Naive B cell (primary cell): ENCODE measurements at regions not wholly inside any gene's neighbourhood (a gene's known extent, or its start where the extent isn't known, plus 50 kb on each side); places are given as distances from the start of the nearest gene placed in this dataset.

Experiments
- ATAC-seq, 2 donors: fragments of 150-1000 bp; cut with Tn5 transposase; 2 replicates each; pipeline ENCODE4 v1.10.0; 2021; ENCODE audit warnings: low read depth in 2 of 2, mild to moderate bottlenecking in 2 of 2, moderate library complexity in 2 of 2
- DNase-seq: peaks from one replicate; pipeline ENCODE4 v3.0.0; 2022
- H3K27ac Mint-ChIP-seq, 6 donors: one replicate each; pipeline ENCODE4 v1.8.0; 2020 to 2022; ENCODE audit warnings: mild to moderate bottlenecking in 6 of 6, mixed read lengths in 6 of 6, moderate library complexity in 5 of 6, inconsistent platforms in 2 of 6
- H3K27me3 Mint-ChIP-seq, 3 donors: one replicate each; pipeline ENCODE4 v1.8.0; 2021 to 2022; ENCODE audit warnings: mixed read lengths in 3 of 3, mild to moderate bottlenecking in 1 of 3
- H3K36me3 Mint-ChIP-seq, 2 donors: one replicate each; pipeline ENCODE4 v1.8.0; 2020 to 2022; ENCODE audit warnings: mixed read lengths in 2 of 2, inconsistent platforms in 1 of 2, mild to moderate bottlenecking in 1 of 2
- H3K4me1 Mint-ChIP-seq, 3 donors: one replicate each; pipeline ENCODE4 v1.8.0; 2020 to 2022; ENCODE audit warnings: mixed read lengths in 3 of 3, inconsistent platforms in 1 of 3, mild to moderate bottlenecking in 1 of 3, moderate library complexity in 1 of 3
- H3K4me3 Mint-ChIP-seq, 8 donors: one replicate each; pipeline ENCODE4 v1.8.0; 2020 to 2022; ENCODE audit warnings: mild to moderate bottlenecking in 8 of 8, mixed read lengths in 8 of 8, moderate library complexity in 8 of 8, inconsistent platforms in 2 of 8
- H3K9me3 Mint-ChIP-seq, 7 donors: one replicate each; pipeline ENCODE4 v1.8.0; 2020 to 2022; ENCODE audit warnings: mixed read lengths in 7 of 7, mild to moderate bottlenecking in 5 of 7, inconsistent platforms in 2 of 7, moderate library complexity in 1 of 7

DNA sequence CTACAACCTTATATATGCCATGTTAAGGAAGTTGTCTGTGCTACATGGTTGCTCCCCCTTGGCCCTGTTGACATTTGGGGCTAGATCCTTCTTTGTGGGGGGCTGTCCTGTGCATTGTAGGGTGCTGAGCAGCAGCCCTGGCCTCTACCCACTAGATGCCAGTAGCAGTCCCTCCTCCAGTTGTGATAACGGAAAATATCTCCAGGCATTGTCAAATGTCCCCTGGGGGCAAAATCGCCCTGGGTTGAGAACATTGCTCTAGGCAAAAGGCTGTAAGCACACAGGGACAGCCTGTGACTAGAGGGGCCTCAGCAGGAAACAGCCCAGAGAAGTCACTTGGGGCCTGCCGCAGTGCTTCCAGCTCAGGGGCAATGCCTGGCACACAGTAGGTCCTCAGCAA is 1100.3 kb downstream of the BCL11B start:
- DNase-seq: no peak
- no peaks in the 10 kb centered on the region for H3K4me1 Mint-ChIP-seq
- ATAC-seq: no peak

DNA sequence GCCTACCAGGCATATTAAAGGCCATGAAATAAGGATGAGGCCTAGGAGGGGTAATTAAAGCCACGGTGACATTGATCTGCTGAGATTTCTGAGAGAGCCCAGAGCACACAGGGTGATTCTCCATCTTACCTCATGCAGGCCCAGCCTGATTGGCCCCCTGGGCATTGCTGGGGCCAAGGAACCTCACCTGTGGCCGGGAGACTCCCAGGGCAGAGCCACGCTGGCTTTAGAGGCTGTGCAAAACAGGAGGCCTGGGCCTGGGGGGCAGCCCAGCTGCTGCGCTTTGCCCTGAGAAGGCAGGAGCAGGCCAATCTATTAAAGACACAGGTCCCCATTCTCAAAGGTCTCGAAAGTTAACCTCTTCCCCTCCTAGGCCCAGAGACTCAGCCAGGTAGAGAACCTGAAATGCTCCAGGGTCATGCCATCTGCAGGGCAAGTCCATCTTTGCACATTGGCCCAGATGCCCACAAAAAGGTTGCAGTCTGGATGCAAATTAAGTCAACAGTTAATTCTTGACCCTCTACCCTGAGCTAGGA is 1099.7 kb downstream of the BCL11B start:
- Mint-ChIP-seq H3K27me3 (peaks cover 0 to 7% (median 0%) of the 10 kb centered on the region in 3 donors), H3K4me1 (no peaks in the 10 kb centered on the region), H3K27ac (no peak overlapping the region), H3K4me3 (no peak overlapping the region), H3K36me3 (no peaks in the 10 kb centered on the region), H3K9me3 (peaks cover 0 to 9% (median 0%) of the 10 kb centered on the region in 7 donors)
- ATAC-seq (no peak), DNase-seq (no peak)

More for the DNA sequence above, 1100.3 kb downstream of the BCL11B start:
- Mint-ChIP-seq H3K36me3 (no peaks in the 10 kb centered on the region), H3K4me3 (peak overlapping the region in 1 of 8 donors; percentile 30), H3K27me3 (peaks cover 0 to 7% (median 0%) of the 10 kb centered on the region in 3 donors), H3K27ac (no peak overlapping the region), H3K9me3 (peaks cover 0 to 9% (median 0%) of the 10 kb centered on the region in 7 donors)

DNA sequence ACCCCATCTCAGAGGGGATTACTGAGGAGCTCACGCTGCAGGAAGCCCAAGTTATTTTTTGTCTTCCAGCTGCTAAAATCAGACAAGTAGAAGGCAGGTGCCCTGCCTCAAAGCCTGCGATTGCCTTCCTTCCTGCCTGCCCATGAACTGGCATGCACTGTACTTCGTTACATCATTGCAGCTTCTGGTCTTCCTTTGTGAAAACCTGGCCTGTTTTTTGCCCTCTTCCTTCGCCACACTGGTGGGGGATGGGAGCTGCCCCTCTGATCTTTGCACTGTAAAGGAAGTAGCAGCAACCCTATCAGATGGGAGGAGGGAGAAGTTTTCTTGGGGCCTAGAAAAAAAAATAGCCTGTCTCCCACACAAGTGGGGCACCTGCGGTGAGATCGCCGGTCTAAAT is 1098.7 kb downstream of the BCL11B start:
- no peak overlapping the region for H3K4me3 Mint-ChIP-seq
- no peak for ATAC-seq
- H3K27me3 Mint-ChIP-seq: peaks cover 0 to 7% (median 0%) of the 10 kb centered on the region in 3 donors
- H3K4me1 Mint-ChIP-seq: no peaks in the 10 kb centered on the region
- H3K27ac Mint-ChIP-seq: no peak overlapping the region
- H3K36me3 Mint-ChIP-seq: no peaks in the 10 kb centered on the region
- peaks cover 0 to 6% (median 0%) of the 10 kb centered on the region in 7 donors for H3K9me3 Mint-ChIP-seq
- DNase-seq: no peak

DNA sequence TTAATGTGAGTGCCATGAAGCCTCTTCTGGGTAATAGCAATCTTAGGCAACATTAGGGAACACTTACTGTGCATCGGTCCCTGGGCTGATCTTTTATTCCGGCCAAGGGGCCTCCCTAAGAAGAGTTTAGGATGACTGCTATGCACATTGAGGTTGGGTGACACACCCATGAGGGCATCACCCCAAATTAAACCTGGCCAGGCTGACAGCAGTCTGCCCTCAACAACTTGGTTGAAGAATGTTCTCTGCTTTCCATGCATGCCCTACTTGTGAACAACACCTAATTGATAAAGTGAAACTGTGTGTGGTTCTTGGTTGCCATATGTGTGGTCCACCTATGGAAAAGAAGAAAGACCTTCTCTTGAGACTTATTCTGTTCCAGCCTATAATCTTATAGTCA is 1098.0 kb downstream of the BCL11B start:
- H3K27ac Mint-ChIP-seq: no peak overlapping the region
- ATAC-seq: no peak

DNA sequence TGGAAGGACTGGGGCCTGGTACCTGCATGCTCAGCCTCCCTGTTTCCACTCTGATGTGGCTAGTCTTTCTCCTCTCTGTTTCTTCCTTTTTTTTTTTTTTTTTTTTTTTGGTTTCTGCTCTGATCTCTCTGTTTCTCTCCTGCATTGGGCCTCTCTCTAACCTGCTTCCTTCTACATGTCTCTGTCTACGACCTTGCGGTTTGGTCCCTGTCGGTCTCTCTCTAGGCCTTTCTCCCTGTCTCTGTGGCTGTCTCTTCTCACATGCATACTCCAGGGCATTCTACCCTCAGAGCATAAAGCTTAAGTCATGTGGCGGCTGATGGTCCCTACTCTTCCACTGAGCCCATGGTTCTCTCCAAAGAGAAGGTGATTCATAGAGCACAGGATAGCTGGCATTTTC is 1096.6 kb downstream of the BCL11B start:
- no peak overlapping the region for H3K27ac Mint-ChIP-seq

More for the DNA sequence above, 1098.0 kb downstream of the BCL11B start:
- Mint-ChIP-seq H3K4me1 (no peaks in the 10 kb centered on the region), H3K9me3 (peaks cover 0 to under 1% (median 0%) of the 10 kb centered on the region in 7 donors), H3K4me3 (no peak overlapping the region), H3K27me3 (peaks cover 0 to 6% (median 0%) of the 10 kb centered on the region in 3 donors), H3K36me3 (no peaks in the 10 kb centered on the region)
- DNase-seq: no peak

DNA sequence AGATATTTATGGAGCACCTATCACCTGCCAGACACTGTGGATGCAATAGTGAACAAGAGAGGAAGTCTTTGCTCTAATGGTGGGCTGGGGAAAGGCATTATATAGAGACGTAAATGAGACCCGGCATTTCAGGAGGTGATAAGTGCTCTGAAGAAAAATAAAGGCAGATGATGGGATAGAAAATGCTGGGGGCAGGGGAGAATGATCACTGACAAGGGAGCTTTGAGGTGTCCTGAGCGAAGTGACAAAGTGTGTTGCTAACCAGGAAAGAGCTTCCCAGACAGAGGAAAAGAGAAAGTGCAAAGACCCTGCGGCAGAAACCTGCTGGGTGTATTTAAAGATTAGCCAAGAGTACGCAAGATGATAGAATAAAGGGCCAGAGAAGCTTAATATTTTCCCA is 1096.1 kb downstream of the BCL11B start:
- DNase-seq (no peak), ATAC-seq (no peak)
- no peaks in the 10 kb centered on the region for H3K4me1 Mint-ChIP-seq
- no peak overlapping the region for H3K4me3 Mint-ChIP-seq
- no peak overlapping the region for H3K27ac Mint-ChIP-seq
- H3K27me3 Mint-ChIP-seq: no peaks in the 10 kb centered on the region
- no peaks in the 10 kb centered on the region for H3K9me3 Mint-ChIP-seq
- H3K36me3 Mint-ChIP-seq: no peaks in the 10 kb centered on the region

More for the DNA sequence above, 1096.6 kb downstream of the BCL11B start:
- no peak for ATAC-seq
- no peak for DNase-seq
- no peaks in the 10 kb centered on the region for H3K4me1 Mint-ChIP-seq
- no peaks in the 10 kb centered on the region for H3K27me3 Mint-ChIP-seq
- no peaks in the 10 kb centered on the region for H3K9me3 Mint-ChIP-seq
- no peak overlapping the region for H3K4me3 Mint-ChIP-seq
- H3K36me3 Mint-ChIP-seq: no peaks in the 10 kb centered on the region

DNA sequence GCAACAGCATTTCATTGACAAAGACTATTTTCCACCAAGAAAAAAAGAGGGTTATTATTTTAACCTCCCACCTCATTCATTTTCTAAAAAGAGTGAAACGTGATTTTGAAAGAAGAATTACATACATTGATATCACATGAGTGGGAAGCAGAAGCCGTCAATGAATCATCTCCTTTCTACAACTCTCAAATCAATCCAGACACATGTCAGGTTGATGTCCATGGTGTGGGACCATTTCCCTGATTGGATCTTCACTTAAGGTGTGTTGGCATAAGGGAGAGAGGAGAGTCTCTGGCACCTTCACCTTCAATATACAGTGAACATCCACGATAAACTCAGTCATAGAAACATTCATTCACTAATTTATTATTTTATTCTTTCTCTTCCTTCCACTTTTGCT is 1095.1 kb downstream of the BCL11B start:
- DNase-seq (no peak), ATAC-seq (no peak)
- H3K27me3 Mint-ChIP-seq: no peaks in the 10 kb centered on the region
- no peak overlapping the region for H3K4me3 Mint-ChIP-seq
- no peak overlapping the region for H3K27ac Mint-ChIP-seq
- H3K4me1 Mint-ChIP-seq: no peaks in the 10 kb centered on the region
- H3K36me3 Mint-ChIP-seq: no peaks in the 10 kb centered on the region
- no peaks in the 10 kb centered on the region for H3K9me3 Mint-ChIP-seq

DNA sequence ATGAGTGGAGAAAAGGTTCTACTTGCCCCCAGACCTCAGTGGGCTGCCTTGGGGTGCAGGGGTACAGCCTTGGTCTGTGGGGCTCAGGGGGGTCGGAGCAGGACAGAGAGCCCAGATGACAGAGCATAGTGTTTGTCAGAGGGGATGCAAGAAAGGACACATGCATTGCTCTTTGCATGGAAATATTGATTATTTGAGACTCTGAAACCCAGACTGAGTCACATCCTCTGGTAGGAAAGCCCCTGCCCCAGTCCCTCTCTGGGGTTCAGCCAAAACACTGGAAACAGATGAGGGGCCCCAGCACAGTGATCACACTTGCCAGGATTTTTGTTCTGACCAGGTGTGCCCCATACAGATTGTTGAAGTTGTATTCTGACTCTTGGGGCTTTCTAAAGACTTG is 1094.4 kb downstream of the BCL11B start:
- Mint-ChIP-seq H3K27me3 (no peaks in the 10 kb centered on the region), H3K4me3 (no peak overlapping the region), H3K9me3 (no peaks in the 10 kb centered on the region), H3K36me3 (no peaks in the 10 kb centered on the region), H3K27ac (no peak overlapping the region), H3K4me1 (no peaks in the 10 kb centered on the region)
- DNase-seq: no peak
- no peak for ATAC-seq

DNA sequence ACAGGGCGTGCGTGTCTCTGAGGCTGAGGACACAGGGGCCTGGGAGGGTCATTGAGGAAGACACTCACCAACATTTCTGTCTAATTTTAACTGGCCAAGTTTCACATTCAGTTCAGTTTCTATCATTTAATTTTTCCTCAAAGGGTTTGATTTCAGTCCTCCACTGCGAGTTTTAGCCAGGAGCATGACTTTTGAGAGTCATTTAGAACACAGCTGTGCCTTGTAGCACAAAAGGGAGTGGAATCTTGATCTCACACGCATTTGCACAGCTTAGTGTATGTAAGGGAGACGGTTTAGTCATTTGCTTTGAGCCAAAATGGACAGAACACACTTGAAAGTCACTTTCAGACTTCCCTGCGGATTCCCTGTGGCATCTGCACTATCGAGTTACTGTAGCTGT is 1090.8 kb downstream of the BCL11B start:
- ATAC-seq (no peak), DNase-seq (no peak)
- peak overlapping the region in 1 of 8 donors; percentile 17 for H3K4me3 Mint-ChIP-seq
- no peak overlapping the region for H3K27ac Mint-ChIP-seq
- peaks cover 0 to 9% (median 3%) of the 10 kb centered on the region in 3 donors for H3K27me3 Mint-ChIP-seq
- peaks cover 0 to 4% (median 0%) of the 10 kb centered on the region in 7 donors for H3K9me3 Mint-ChIP-seq
- H3K36me3 Mint-ChIP-seq: no peaks in the 10 kb centered on the region
- no peaks in the 10 kb centered on the region for H3K4me1 Mint-ChIP-seq

DNA sequence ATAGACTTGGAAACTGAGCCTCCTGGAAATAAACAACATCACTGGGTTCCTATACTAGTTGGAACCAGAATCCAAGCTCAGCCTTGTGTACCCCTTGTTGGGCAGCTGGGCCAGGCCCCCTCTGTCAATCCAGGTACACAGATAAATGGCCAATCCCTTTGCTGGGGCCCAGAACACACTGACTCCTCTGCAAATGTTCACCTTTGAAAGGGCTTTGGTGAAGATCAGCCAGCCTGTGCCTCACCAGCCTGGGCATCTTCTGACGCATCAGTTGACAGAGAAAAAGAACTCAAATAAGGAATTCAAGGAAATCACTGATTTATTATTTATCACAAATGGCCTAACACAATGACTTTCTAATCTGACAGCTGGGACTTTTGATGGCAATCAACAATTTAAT is 1090.2 kb downstream of the BCL11B start:
- no peaks in the 10 kb centered on the region for H3K4me1 Mint-ChIP-seq
- peaks cover 0 to 4% (median 0%) of the 10 kb centered on the region in 7 donors for H3K9me3 Mint-ChIP-seq
- H3K27me3 Mint-ChIP-seq: peaks cover 0 to 9% (median 3%) of the 10 kb centered on the region in 3 donors
- H3K27ac Mint-ChIP-seq: no peak overlapping the region
- H3K4me3 Mint-ChIP-seq: no peak overlapping the region
- no peaks in the 10 kb centered on the region for H3K36me3 Mint-ChIP-seq
- ATAC-seq: no peak
- DNase-seq: no peak

DNA sequence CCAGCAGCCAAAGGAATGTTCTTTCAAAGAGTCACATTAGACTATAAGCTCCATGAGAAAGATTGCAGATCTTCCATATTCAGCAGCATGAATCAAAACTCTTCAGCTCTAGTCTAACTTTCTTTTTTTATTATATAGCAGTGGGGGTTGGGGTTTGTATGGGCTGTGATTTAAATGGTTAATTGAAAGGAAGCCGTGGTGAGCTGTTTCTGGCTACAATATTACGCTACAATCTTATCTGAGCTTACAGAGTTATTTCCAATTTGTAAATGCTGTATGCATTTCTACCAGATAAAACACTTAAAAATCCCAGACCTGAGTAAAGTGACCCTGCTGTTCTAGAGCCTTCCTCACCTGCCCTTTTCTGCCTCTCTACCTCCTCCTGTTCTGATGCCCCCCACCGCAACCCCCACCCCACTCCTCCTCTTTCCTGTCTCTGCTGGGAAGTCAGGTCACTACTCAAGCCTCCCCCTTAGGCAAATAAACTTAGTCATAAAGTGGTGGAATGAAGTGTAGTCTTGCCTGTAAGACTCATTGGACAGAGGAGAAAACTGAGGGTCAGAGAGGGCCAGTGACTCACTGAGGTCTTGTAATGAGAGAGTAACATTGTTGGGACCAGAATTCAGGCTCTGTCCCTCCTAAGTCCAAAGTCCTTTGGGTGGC is 1089.5 kb downstream of the BCL11B start:
- Mint-ChIP-seq H3K9me3 (peaks cover 0 to 4% (median 0%) of the 10 kb centered on the region in 7 donors), H3K27ac (no peak overlapping the region), H3K27me3 (peaks cover 0 to 9% (median 3%) of the 10 kb centered on the region in 3 donors), H3K4me1 (no peaks in the 10 kb centered on the region), H3K4me3 (no peak overlapping the region), H3K36me3 (no peaks in the 10 kb centered on the region)
- DNase-seq (no peak), ATAC-seq (no peak)

DNA sequence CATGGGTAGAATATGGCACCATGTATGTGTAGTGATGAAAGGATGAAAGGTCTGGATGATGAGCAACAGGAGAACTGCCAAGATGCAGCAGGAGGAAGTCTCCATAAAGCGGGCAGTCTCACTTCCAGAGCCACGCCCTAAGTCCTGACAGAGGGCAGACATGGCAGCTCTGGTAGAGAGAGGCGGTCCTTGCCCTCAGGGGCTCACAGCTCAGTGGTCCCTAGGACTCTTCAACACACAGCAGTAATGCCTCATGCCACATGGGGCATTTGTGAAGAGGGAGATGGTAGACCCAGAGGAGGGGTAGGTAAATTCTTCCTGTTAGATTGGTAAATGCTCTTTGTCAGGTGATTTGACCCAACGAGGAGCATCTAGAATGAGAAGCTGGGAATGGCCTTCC is 1088.4 kb downstream of the BCL11B start:
- peaks cover 0 to 9% (median 3%) of the 10 kb centered on the region in 3 donors for H3K27me3 Mint-ChIP-seq
- DNase-seq (no peak), ATAC-seq (no peak)
- H3K9me3 Mint-ChIP-seq: peaks cover 0 to 4% (median 0%) of the 10 kb centered on the region in 7 donors
- H3K27ac Mint-ChIP-seq: no peak overlapping the region
- H3K4me1 Mint-ChIP-seq: no peaks in the 10 kb centered on the region
- H3K4me3 Mint-ChIP-seq: peak overlapping the region in 1 of 8 donors; percentile 7
- H3K36me3 Mint-ChIP-seq: no peaks in the 10 kb centered on the region

DNA sequence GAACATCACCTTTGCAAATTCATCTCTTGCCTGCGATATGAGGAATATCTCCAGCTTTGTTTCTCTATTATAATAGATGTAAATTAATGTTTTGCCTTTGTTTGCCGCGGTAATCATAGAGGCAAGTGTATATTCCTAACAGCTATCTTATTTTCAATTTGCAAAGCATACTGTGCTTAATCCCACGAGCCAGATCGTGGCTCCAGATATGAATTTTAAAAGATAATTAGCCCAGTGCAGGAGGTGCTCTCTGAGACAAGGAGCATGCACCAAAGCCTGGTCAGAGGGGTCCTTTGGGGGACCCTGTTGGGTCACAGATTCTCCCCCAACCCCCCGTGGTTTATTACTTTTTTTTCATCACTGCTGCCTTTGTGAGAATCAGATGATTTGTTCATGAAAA is 1087.5 kb downstream of the BCL11B start:
- DNase-seq (no peak), ATAC-seq (no peak)
- H3K27ac Mint-ChIP-seq: no peak overlapping the region
- H3K36me3 Mint-ChIP-seq: no peaks in the 10 kb centered on the region
- H3K4me3 Mint-ChIP-seq: no peak overlapping the region
- no peaks in the 10 kb centered on the region for H3K4me1 Mint-ChIP-seq
- H3K27me3 Mint-ChIP-seq: peaks cover 0 to 9% (median 3%) of the 10 kb centered on the region in 3 donors
- H3K9me3 Mint-ChIP-seq: peaks cover 0 to 4% (median 0%) of the 10 kb centered on the region in 7 donors

DNA sequence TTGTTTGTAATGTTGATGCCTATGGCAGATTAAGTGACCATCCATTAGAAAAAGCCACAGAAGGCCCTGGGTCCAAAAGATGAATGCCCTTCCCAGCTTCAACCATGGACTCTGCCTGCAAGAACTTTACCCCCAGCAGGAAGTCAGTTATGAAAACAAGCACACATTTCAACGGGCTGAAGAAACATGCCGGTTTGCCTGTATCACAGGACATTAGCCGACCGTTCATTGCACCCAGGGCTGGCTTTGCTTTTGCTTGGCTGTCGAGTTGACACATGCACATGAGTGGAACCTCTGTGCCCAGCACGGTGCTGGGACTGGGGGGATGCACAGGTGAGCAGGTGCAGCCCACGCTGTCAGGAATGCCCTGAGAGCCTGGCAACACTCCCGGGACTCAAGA is 1087.0 kb downstream of the BCL11B start:
- peaks cover 0 to 4% (median 0%) of the 10 kb centered on the region in 7 donors for H3K9me3 Mint-ChIP-seq
- H3K4me1 Mint-ChIP-seq: no peaks in the 10 kb centered on the region
- no peak overlapping the region for H3K4me3 Mint-ChIP-seq
- ATAC-seq (no peak), DNase-seq (no peak)
- no peaks in the 10 kb centered on the region for H3K36me3 Mint-ChIP-seq
- peaks cover 0 to 9% (median 3%) of the 10 kb centered on the region in 3 donors for H3K27me3 Mint-ChIP-seq
- H3K27ac Mint-ChIP-seq: peak overlapping the region in 1 of 6 donors; percentile 28
